Ovary (tissue), 7 donors: ENCODE measurements at regions not wholly inside any gene's neighbourhood (a gene's known extent, or its start where the extent isn't known, plus 50 kb on each side); places are given as distances from the start of the nearest gene placed in this dataset.

Experiments
- DNase-seq, 5 donors: peaks; one replicate each; pipeline ENCODE4 v3.0.0-alpha.2; 2019 to 2020
- H3K27ac ChIP-seq, 2 donors: fragments of 200-600 bp; one replicate each; pipeline versions ENCODE4 v1.5.1 to v1.8.0; 2019 to 2022
- H3K27me3 ChIP-seq: fragments of 200-600 bp; one replicate; pipeline ENCODE4 v1.8.0; 2022
- H3K36me3 ChIP-seq: fragments of 200-600 bp; sonication (generic); one replicate; pipeline ENCODE4 v1.5.1; 2019
- H3K4me1 ChIP-seq: one replicate; pipeline ENCODE4 v1.8.1; 2013; ENCODE audit warnings: mild to moderate bottlenecking, moderate library complexity; ENCODE audit not compliant: insufficient read depth
- H3K4me3 ChIP-seq: fragments of 200-600 bp; sonication (generic); one replicate; pipeline ENCODE4 v1.5.1; 2017
- H3K9me3 ChIP-seq, 2 donors: fragments of 200-600 bp in 1 of 2; sonication (generic) in 1 of 2; one replicate each; pipeline versions ENCODE4 v1.5.1 to v1.8.1; 2013 to 2019; ENCODE audit warnings: mild to moderate bottlenecking in 1 of 2, moderate library complexity in 1 of 2
- CTCF ChIP-seq, 3 donors: fragments of 450-650 bp in 2 of 3; fragments of 200-600 bp in 1 of 3; IDR thresholded peaks; one replicate each; pipeline versions ENCODE4 v1.5.1 to v1.8.0; 2016 to 2022; ENCODE audit warnings: antibody characterized with exemption in 3 of 3, mild to moderate bottlenecking in 1 of 3
- EP300 ChIP-seq: sonication (generic); formaldehyde crosslinking; IDR thresholded peaks from one replicate; pipeline ENCODE4 v1.6.1; 2017; ENCODE audit warnings: antibody characterized with exemption
- POLR2A ChIP-seq: fragments of 450-650 bp; IDR thresholded peaks from one replicate; pipeline ENCODE4 v1.6.1; 2017; ENCODE audit warnings: antibody characterized with exemption, mild to moderate bottlenecking, moderate library complexity
- WGBS, 3 donors: extraction: QIAGEN DNeasy Blood & Tissue Kit in 1 of 3; methylation state at CpG; one replicate each; pipeline versions ENCODE4 v1.1.5 to v1.1.7; 2013 to 2017; 5-methylcytosine and 5-hydroxymethylcytosine counted together
- intact Hi-C, 4 donors: fragments of 100-400 bp; cut with DNase I; formaldehyde crosslinking; loops; one replicate each; pipeline versions ENCODE4 v1.11.0 to v1.15.1; 2022 to 2023
- donor health status: DM: no; HTN: no; CAD: no; lungs with moderate emphysema.
- donor health status: DM: no; HTN: no; CAD: no.
- donor health status: Bipolar disorder and iron deficiency.
- donor health status: DM: no; HTN: no; CAD: no.
- donor health status: DM: yes; HTN: yes; CAD: no.

DNA sequence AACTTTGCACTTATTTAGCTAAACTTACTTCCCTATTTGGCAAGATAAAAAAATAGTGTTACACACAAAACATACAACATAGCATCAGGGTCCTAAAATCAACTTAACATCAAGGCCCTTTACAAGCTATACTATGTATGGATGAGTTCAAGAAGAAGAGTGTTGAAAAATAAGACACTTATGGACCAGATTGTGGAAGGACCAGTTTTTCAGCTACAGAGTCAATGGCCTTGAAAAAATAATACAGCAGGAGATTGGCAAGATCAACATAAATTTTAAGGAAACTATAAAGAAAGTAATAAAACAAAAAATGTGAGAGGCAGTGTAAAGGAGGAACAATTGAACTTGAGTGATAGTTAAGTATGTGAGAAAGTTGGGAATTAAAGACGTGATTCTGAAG is 66.3 kb upstream of the BBX start:
- Histone ChIP-seq H3K27ac (no peak overlapping the region), H3K4me3 (no peak overlapping the region), H3K9me3 (no peaks in the 10 kb centered on the region), H3K27me3 (no peaks in the 10 kb centered on the region), H3K36me3 (no peaks in the 10 kb centered on the region), H3K4me1 (no peaks in the 10 kb centered on the region)
- WGBS, 3 donors = 73 to 83% (median 82%) methylated on average over 1 of the region's 1 CpG
- intact Hi-C loops = no loop called here
- DNase-seq = no peak
- TF ChIP-seq POLR2A = no peak
- TF ChIP-seq CTCF (IDR thresholded peaks at IDR 0.05) = no peak
- no peak for TF ChIP-seq EP300

GRCh38 chr3:107458871-107459270 is 63.9 kb upstream of the BBX start:
- DNase-seq = no peak
- Histone ChIP-seq H3K4me1 (no peaks in the 10 kb centered on the region), H3K27me3 (no peaks in the 10 kb centered on the region), H3K36me3 (no peaks in the 10 kb centered on the region), H3K4me3 (no peak overlapping the region), H3K9me3 (no peaks in the 10 kb centered on the region), H3K27ac (no peak overlapping the region)
- TF ChIP-seq EP300 (no peak), POLR2A (no peak), CTCF (IDR thresholded peaks at IDR 0.05) (no peak)
- intact Hi-C loops = no loop called here

GRCh38 chr3:107461721-107462120 is 61.0 kb upstream of the BBX start:
- Histone ChIP-seq H3K27ac (no peak overlapping the region), H3K4me3 (no peak overlapping the region), H3K9me3 (no peaks in the 10 kb centered on the region), H3K4me1 (no peaks in the 10 kb centered on the region), H3K27me3 (no peaks in the 10 kb centered on the region), H3K36me3 (no peaks in the 10 kb centered on the region)
- no peak for DNase-seq
- 93 to 95% (median 94%) methylated on average over 5 of the region's 5 CpGs for WGBS, 3 donors
- intact Hi-C loops = no loop called here
- no peak for TF ChIP-seq CTCF (IDR thresholded peaks at IDR 0.05)
- TF ChIP-seq EP300 = no peak
- no peak for TF ChIP-seq POLR2A

DNA sequence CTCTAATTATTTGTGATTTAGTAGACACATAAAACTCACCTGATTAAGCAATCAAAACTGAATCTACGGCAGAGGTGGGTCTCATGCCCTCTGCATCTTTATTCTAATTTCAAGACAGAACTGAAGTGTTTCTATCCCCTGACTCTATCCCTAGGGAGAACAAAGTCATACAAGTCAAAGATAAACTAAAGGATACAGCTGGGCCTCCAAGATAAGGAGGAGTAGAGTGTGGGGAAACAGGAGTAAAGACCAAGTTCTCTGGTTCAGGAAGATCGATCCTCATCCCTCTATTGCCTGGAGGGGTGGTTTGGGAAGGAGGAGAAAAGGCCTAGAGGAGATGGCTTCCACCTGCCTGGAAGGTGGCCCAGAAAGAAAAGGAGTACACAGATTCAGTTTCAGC is 58.7 kb upstream of the BBX start:
- Histone ChIP-seq H3K27me3 (no peaks in the 10 kb centered on the region), H3K9me3 (no peaks in the 10 kb centered on the region), H3K4me3 (no peak overlapping the region), H3K27ac (no peak overlapping the region), H3K4me1 (no peaks in the 10 kb centered on the region), H3K36me3 (no peaks in the 10 kb centered on the region)
- intact Hi-C loops = no loop called here
- TF ChIP-seq EP300 (no peak), POLR2A (no peak), CTCF (IDR thresholded peaks at IDR 0.05) (no peak)
- 47 to 60% (median 56%) methylated on average over 2 of the region's 2 CpGs for WGBS, 3 donors
- no peak for DNase-seq

DNA sequence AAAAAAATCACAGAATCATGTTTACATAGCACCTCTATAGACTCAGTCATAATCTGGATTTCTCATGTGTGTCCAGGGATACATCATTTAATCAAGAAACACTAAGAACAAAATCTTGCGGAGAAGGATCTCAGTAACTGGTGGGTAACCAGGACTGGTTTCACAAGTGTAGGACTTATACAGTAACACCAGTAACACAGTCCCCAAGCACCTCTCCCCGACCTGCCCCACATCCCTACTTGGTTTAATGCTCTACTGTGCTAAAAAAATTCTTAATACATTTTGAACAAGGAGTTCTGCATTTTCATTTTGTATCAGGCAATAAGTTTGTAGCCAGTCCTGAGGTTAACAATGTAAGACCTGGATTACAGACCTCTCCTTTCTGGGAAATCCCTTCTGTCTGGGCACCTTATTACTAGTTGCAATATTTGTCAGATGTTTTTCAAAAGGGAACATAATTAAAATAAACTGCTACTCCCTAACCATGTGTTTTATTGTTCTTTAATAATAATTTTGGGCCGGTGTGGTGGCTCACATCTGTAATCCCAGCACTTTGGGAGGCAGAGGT is 57.6 kb upstream of the BBX start:
- H3K4me3 ChIP-seq = no peak overlapping the region
- H3K27me3 ChIP-seq = no peaks in the 10 kb centered on the region
- intact Hi-C loops = no loop called here
- DNase-seq = no peak
- no peak overlapping the region for H3K27ac ChIP-seq
- H3K36me3 ChIP-seq = no peaks in the 10 kb centered on the region
- H3K9me3 ChIP-seq = no peaks in the 10 kb centered on the region
- H3K4me1 ChIP-seq = no peaks in the 10 kb centered on the region
- WGBS, 3 donors = 90% methylated on average over 3 of the region's 3 CpGs
- TF ChIP-seq CTCF (IDR thresholded peaks at IDR 0.05) (no peak), EP300 (no peak), POLR2A (no peak)
